ENCODE measurements at regions not wholly inside any gene's neighbourhood (a gene's known extent, or its start where the extent isn't known, plus 50 kb on each side); places are given as distances from the start of the nearest gene placed in this dataset.

DNA sequence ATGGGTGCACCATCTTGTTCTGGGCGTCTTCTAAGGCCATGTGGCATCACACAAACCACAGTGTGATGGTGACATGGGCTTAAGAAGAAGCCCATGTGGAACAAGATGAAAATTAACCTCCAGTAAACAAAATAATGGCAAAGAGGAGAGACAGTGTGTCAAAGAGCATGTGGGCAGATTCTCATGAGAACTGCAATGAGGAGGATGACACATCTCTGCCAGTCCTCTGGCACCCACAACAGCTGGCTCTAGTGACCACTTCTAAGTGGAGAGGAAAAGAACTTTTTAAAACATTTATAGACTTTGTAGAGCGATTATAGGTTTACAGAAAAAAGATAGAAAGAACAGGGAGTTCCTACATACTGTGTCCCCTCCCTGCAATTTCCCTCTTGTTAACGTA, 401.4 kb downstream of the ATP23 start:
- TF ChIP-seq, protein P1, sequence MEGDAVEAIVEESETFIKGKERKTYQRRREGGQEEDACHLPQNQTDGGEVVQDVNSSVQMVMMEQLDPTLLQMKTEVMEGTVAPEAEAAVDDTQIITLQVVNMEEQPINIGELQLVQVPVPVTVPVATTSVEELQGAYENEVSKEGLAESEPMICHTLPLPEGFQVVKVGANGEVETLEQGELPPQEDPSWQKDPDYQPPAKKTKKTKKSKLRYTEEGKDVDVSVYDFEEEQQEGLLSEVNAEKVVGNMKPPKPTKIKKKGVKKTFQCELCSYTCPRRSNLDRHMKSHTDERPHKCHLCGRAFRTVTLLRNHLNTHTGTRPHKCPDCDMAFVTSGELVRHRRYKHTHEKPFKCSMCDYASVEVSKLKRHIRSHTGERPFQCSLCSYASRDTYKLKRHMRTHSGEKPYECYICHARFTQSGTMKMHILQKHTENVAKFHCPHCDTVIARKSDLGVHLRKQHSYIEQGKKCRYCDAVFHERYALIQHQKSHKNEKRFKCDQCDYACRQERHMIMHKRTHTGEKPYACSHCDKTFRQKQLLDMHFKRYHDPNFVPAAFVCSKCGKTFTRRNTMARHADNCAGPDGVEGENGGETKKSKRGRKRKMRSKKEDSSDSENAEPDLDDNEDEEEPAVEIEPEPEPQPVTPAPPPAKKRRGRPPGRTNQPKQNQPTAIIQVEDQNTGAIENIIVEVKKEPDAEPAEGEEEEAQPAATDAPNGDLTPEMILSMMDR (conservative IDR thresholded peaks at IDR 0.05): no peak
- no peak for TF ChIP-seq ZFX (IDR thresholded peaks at IDR 0.05)

All from C4-2B (cell line).